ENCODE measurements at regions not wholly inside any gene's neighbourhood (a gene's known extent, or its start where the extent isn't known, plus 50 kb on each side); places are given as distances from the start of the nearest gene placed in this dataset.

DNA sequence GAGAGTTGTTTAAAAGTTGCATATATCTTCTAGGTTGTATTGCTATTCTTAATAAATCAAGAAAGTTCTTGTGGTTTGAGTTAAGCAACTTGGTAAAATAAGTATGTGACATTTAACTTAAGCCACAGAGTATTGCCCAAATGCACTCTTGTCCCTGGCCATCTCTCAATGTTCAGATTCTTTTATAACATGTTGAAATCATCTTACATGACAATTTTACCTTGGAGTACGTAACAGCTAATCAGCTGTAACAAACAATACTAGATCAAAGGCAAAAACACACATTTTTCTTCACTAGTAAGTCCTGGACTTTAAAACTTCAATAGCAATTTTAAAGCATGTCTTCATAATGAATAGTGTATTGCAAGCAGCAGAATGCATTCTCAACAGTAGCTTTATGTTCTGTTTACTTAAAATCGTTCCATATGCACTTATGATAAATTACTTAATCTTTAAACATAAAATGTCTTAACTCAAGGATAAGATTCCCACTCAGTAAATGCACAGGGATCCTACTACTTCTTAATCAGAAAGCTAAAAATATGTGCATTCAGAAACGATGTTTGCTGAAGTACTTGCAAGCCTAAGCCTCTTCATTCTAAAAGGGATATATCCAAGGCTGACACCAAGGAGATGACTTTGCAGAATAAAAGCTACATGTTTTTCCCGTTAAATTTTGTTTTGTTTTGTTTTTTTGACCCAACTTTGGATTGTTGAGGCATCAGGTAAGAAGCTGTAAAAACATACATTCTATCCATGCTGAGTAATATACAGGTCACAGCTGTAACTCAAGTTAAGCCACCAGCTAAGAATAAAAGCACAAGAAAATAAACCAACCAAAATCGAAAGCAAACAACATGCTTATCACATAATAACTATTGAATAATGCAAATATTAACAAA lies 86.1 kb upstream of the NFIB start:
- no peak for DNase-seq

GRCh38 chr9:14398473-14398872 lies 84.5 kb upstream of the NFIB start:
- peak in 1 of 56 donors; percentile 3 for DNase-seq

DNA sequence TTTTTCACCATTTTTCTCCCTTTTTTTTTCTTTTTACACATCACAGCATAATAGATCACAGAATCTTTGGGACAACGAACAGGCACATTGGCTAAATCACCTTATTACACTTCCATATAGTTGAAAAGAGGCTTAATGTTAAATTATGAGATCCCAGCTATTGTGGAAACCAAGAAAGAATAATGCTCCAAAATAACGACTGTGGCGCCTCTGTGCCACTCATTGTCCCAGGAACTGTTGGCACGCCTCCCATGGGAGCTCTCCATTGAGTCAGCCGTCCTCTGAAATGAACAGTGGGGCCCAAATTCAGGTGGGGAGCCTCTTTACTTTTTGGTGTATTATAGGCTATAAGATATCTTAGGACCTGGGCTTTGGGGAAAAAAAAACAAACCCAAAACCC lies 82.2 kb upstream of the NFIB start:
- peak in 29 of 56 donors; percentile 6 to 69 (median 26) for DNase-seq

- peak in 54 of 56 donors; percentile 6 to 93 (median 75) for DNase-seq
Measured at GRCh38 chr9:14395317-14396082, 81.6 kb upstream of the NFIB start.

- no peak for DNase-seq
Measured at GRCh38 chr9:14393418-14393817, 79.5 kb upstream of the NFIB start.

- DNase-seq = no peak
Measured at GRCh38 chr9:14391620-14392019, 77.7 kb upstream of the NFIB start.

DNA sequence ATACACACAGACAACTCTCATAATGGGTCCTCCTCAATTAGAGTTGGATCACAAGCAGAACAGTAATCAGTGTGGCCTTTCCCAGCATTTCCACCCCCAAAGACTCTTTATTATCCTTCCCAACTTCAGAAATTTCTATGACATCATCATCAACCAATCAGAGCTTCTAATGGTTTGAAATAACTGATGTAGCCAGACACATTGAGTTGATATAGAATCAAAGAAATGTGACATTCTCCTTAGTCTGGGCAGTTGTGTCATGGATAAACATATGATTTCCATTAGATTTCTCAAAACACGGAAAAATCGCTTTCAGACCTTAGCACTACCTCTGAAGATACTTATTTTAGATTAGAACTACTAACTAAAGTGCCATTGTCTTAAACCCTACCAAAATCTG lies 75.7 kb upstream of the NFIB start:
- DNase-seq = no peak

- DNase-seq = no peak
Measured at GRCh38 chr9:14389146-14389545, 75.2 kb upstream of the NFIB start.

DNA sequence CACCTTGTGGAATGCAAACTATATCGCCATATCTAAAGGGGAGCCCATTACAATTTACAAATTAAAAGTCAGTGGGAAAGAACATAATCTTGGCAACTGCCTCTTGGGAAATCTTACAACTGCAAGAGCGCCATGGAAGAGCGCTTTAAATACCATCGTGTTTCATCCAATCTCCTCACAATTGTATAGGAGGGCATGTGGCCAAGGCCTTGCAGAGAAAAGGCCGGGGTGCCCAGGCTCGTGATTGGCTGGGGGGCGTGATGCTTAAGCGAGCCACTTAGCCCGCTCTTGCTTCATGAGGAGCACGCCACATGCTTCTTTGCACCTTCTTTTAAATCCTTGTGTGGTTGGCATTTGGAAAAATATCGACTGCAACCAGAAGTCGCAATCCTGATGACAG lies 69.8 kb upstream of the NFIB start:
- no peak for DNase-seq

DNA sequence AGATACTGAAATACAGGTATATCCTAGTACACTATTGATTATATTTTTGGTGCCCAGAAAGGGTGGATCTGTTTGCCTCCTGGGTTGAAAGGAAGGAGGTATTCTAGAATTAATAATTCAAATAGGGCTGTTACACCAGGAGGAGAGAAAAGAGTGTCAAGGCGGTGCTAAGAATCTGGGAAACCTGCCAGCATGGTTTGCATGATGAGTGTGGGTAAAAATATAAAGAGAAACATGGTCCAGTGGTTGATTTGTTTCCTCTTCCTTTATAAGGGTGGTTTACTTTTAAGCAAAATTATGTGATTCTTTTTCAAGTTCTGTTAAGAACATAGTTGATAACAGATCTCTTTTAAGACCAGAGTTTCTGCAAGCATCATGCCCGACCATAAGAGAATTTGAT lies 69.4 kb upstream of the NFIB start:
- peak in 8 of 56 donors; percentile 1 to 56 (median 8) for DNase-seq

DNA sequence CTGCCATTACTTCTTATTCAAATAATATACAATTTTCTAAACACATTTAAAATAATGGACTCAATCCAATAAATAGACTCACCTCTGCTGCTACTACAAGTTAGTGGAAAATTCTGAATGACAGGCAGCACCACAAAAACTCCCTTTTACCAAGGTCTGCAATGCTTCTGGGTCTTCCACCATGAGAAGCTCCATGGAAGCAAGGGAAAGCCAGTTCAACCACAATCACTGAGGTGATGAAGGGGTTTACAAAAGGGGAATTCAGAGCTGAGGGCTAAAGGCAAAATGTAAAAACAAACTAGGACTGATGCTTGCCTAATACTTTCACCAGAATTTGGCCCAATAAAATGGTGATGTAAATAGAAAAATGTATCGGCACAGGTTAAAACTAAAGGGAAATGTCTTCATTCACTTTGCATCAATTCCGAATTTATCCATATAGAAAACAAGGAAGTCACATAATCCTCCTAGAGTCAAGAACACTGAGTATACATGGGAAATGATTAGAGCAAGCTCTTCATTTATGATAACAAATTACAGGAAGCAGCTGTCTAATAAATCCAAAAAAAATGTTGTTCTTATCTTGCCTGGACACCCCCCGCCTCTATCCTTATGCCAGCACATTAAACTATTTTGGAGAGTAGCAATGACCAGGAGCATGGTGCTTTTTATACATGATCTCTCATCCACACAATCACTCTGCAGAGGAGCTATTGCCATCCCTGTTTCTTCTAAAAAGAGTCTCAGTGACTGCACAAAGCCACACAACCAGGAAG lies 66.3 kb upstream of the NFIB start:
- no peak for DNase-seq

GRCh38 chr9:14379280-14379679 lies 65.3 kb upstream of the NFIB start:
- DNase-seq = no peak

DNA sequence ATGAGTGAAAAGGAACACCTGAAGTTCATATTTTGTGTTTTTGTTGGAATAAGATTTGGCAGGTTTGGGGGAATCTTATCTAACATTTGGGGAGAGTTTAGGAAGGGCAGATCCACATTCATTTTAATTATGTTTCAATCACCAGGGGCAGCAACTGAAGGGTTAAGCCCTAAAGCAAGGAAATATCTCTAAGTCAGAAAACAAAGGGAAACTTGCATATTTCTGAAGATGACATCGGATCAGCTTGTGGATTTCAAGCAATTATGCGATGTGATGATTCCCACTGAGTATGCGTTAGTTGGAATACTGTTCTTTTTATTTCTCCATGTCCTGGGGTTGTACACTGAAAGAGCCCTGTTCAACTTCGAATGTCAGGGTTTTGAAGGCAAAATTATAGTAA lies 59.8 kb upstream of the NFIB start:
- DNase-seq = no peak

DNA sequence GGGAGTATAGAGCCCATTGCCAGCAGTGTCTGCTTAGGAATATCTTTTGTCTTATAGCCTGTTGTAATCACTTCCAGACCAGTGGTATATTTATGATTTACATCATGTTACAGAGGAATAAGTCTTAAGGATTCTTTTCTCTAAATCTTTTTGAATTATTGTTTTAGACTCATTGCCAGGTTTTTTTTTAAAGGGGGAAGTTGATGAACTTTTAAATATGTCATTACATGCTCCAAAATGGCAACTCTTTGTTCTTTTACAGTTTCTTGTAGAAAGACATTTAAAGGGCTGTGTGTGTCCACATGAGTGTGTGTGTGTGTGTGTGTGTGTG lies 59.4 kb upstream of the NFIB start:
- DNase-seq = no peak

DNA sequence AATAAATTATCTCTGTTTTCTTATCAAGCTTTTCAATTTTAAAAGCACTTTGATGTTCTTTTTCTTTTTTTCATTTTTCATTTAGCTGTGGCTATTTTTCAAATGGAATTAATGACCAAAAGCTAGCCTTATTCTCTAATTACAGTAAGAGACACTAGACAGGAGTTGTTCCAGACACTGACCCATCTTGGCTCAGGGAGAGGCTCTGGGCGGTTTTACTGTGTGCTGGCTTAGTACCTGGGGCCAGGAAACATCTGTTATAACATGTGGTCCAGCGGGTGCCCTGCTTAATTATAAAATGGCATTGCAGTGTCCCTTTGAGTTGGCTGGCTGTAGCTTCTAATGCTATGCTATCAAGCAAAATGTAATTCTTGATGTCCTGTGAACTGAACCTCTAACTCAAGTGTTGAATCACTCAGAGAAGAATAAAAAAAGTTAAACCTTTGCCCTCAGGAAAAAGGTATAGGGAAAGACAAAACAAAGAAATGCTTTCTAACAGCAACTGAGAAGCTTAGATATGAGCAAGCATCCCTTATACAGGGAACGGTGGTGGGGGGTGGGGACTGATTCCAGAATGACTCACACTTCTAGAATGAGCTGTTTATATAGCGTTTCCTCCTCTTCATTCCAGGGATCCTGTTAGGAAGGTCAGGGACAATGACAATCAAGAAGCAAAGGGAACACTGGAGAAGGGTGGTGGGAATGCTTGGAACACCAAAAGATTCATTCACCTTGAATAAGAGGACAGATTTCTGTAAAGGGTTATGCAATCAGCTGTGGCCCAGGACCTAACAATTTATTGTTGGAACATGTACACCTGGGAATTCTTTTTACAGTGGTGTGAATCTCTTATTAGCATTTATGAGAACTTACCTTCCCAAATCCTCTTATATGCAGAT lies 58.7 kb upstream of the NFIB start:
- DNase-seq = peak in 1 of 56 donors; percentile 5

GRCh38 chr9:14369011-14369410 lies 55.1 kb upstream of the NFIB start:
- no peak for DNase-seq

DNA sequence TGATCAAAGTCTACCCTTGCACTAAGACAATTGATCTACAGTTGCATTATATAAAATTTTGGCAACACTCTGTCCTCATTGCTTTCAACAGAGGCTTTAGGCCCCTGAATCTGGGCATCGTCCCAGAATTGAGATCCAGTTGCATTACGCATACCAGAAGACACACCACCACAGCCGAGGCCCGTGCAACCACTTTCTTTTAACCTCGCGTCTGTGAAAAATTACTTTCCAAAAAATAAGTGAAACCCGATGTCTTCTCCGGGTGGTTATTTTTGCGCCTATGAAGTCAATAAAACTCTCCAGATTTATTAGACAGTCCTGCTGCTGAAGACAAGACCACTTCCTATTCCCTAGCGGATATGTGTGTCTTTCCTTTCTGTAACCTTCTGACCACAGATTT lies 52.1 kb upstream of the NFIB start:
- DNase-seq = peak in 2 of 56 donors; percentile 19 to 32

GRCh38 chr9:14365670-14366069 lies 51.7 kb upstream of the NFIB start:
- no peak for DNase-seq

Data from amygdala (tissue), 56 donors.